ENCODE measurements at regions not wholly inside any gene's neighbourhood (a gene's known extent, or its start where the extent isn't known, plus 50 kb on each side); places are given as distances from the start of the nearest gene placed in this dataset.

DNA sequence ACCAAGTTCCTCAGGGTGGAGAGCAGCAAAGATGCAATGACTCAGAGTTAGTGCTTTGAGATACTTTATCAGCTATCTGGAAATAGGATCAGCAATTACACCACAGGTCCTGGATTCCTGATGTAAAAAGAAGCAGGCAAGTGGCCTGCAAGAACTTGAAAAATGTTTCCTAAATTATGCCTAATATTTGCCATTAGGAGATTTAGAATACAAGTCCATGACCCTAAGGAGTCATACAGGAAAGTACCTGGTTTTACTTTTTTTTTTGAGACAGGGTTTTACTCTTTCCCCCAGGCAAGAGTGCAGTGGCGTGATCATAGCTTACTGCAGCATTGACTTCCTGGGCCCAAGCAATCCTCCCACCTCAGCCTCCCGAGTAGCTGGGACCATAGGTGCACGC lies 78.8 kb upstream of the CRBN start:
- DNase-seq (ENCODE audit: insufficient read length, low spot score) (no peak), FAIRE-seq (no peak)
- TF ChIP-seq SPI1 (IDR thresholded peaks at IDR 0.05; ENCODE audit: low read depth, low read length) (no peak), POU2F2 (IDR thresholded peaks at IDR 0.05; ENCODE audit: low read depth, low read length) (no peak), PAX5 (IDR thresholded peaks at IDR 0.05; ENCODE audit: insufficient read depth, low read length, severe bottlenecking) (no peak), POLR2A (IDR thresholded peaks at IDR 0.05; ENCODE audit: low read depth, low read length) (no peak), POLR2AphosphoS5 (IDR thresholded peaks at IDR 0.05; ENCODE audit: low read depth, low read length) (no peak), TAF1 (IDR thresholded peaks at IDR 0.05; ENCODE audit: low read depth, low read length) (no peak)

DNA sequence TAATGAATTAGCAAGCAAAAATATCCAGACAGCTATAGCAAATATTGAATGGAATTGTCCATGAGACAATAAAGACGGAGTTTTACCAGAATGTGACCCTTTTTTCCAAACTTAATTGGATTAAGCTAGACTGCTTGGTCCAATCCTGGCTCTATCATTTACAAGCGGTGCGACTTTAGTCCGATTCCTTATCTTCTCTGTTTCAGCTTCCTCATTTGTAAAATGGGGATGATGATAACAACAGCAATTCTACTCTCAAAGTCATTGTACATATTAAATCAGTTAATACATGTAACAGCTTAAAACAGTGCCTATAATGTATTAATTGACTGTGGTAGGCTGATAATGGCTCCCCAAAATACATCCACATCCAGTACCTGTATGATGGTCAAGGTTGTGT lies 62.1 kb upstream of the CRBN start:
- no peak for DNase-seq (ENCODE audit: insufficient read length, low spot score)
- no peak for FAIRE-seq
- TF ChIP-seq SPI1 (IDR thresholded peaks at IDR 0.05; ENCODE audit: low read depth, low read length) (no peak), TAF1 (IDR thresholded peaks at IDR 0.05; ENCODE audit: low read depth, low read length) (no peak), PAX5 (IDR thresholded peaks at IDR 0.05; ENCODE audit: insufficient read depth, low read length, severe bottlenecking) (no peak), POLR2AphosphoS5 (IDR thresholded peaks at IDR 0.05; ENCODE audit: low read depth, low read length) (no peak), POLR2A (IDR thresholded peaks at IDR 0.05; ENCODE audit: low read depth, low read length) (no peak), POU2F2 (IDR thresholded peaks at IDR 0.05; ENCODE audit: low read depth, low read length) (no peak)

DNA sequence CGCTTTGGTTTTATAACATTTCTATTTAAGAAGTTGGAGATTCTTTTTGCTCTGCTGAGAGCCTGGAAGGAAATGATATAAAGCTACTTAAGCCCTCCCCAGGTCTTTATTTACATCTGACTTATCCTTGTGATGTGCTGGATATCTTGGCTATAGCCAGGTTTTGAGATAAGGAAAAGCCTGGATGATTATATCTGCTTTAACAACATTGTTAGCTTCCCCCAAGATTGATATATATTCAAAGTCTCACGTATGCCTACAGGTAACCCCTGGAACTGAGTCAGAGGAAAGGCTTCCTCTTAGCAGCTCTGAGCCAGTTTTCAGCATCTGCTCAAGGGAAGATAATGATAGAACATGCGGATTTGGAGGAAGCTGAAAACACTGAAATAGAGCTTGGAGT lies 61.5 kb upstream of the CRBN start:
- FAIRE-seq (no peak), DNase-seq (ENCODE audit: insufficient read length, low spot score) (no peak)
- TF ChIP-seq TAF1 (IDR thresholded peaks at IDR 0.05; ENCODE audit: low read depth, low read length) (no peak), PAX5 (IDR thresholded peaks at IDR 0.05; ENCODE audit: insufficient read depth, low read length, severe bottlenecking) (no peak), SPI1 (IDR thresholded peaks at IDR 0.05; ENCODE audit: low read depth, low read length) (no peak), POLR2AphosphoS5 (IDR thresholded peaks at IDR 0.05; ENCODE audit: low read depth, low read length) (no peak), POLR2A (IDR thresholded peaks at IDR 0.05; ENCODE audit: low read depth, low read length) (no peak), POU2F2 (IDR thresholded peaks at IDR 0.05; ENCODE audit: low read depth, low read length) (no peak)

- FAIRE-seq (no peak), DNase-seq (ENCODE audit: insufficient read length, low spot score) (no peak)
- TF ChIP-seq POLR2A (IDR thresholded peaks at IDR 0.05; ENCODE audit: low read depth, low read length), result no peak
Measured at GRCh38 chr3:3237979-3238378, 58.5 kb upstream of the CRBN start.

DNA sequence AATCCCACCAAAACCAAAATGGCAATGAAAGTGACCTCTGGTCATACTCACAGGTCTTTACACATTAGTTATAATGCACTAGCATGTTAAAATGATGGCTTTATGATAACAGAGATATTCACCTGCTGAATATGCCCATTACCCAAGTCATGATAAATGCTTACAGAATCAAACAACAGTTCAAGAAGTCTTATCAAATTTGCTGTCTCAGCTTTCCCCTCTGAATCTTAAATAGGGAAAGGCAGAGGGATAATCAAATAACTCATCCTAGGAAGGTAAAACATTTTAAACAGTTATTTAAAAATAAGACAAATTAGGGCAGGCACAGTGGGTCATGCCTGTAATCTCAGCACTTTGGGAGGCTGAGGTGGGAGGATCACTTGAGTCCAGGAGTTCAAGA lies 52.8 kb upstream of the CRBN start:
- DNase-seq (ENCODE audit: insufficient read length, low spot score) (no peak), FAIRE-seq (no peak)
- TF ChIP-seq POLR2A (IDR thresholded peaks at IDR 0.05; ENCODE audit: low read depth, low read length) (no peak), PAX5 (IDR thresholded peaks at IDR 0.05; ENCODE audit: insufficient read depth, low read length, severe bottlenecking) (no peak), SPI1 (IDR thresholded peaks at IDR 0.05; ENCODE audit: low read depth, low read length) (no peak), POU2F2 (IDR thresholded peaks at IDR 0.05; ENCODE audit: low read depth, low read length) (no peak), POLR2AphosphoS5 (IDR thresholded peaks at IDR 0.05; ENCODE audit: low read depth, low read length) (no peak), TAF1 (IDR thresholded peaks at IDR 0.05; ENCODE audit: low read depth, low read length) (no peak)
